Fibroblast of lung (primary cell): ENCODE measurements at regions not wholly inside any gene's neighbourhood (a gene's known extent, or its start where the extent isn't known, plus 50 kb on each side); places are given as distances from the start of the nearest gene placed in this dataset.

Experiments used
- DNase-seq, 2 donors: peaks; one replicate each; pipeline versions ENCODE4 v3.0.0 to v3.0.0-alpha.2; 2010; ENCODE audit warnings: low read depth in 2 of 2
- H2AFZ ChIP-seq: 2 replicates; pipeline ENCODE4 v1.5.1; 2012; ENCODE audit warnings: low read length, control low read depth, inconsistent platforms
- H3K27ac ChIP-seq: 2 replicates; pipeline ENCODE4 v1.5.1; 2011; ENCODE audit warnings: low read length, control low read depth; ENCODE audit not compliant: insufficient read depth
- H3K27me3 ChIP-seq: 2 replicates; pipeline ENCODE4 v1.5.1; 2011; ENCODE audit warnings: mild to moderate bottlenecking, low read length; ENCODE audit not compliant: control insufficient read depth, insufficient read depth
- H3K36me3 ChIP-seq: 2 replicates; pipeline ENCODE4 v1.5.1; 2011; ENCODE audit warnings: low read length; ENCODE audit not compliant: control insufficient read depth, insufficient read depth
- H3K4me1 ChIP-seq: 2 replicates; pipeline ENCODE4 v1.5.1; 2011; ENCODE audit warnings: low read length; ENCODE audit not compliant: control insufficient read depth, insufficient read depth; ENCODE audit errors: extremely low read depth
- H3K4me2 ChIP-seq: 2 replicates; pipeline ENCODE4 v1.5.1; 2011; ENCODE audit warnings: low read length, control low read depth; ENCODE audit not compliant: insufficient read depth; ENCODE audit errors: extremely low read depth
- H3K4me3 ChIP-seq, 4 experiments: fragments of 200-600 bp in 1 of 4; sonication (generic) in 1 of 4; replicated peaks in 1 of 4; 2 replicates each; pipeline ENCODE4 v1.5.1; 2011 to 2016; ENCODE audit warnings: low read length in 4 of 4, low read depth in 3 of 4, mild to moderate bottlenecking in 3 of 4, control low read depth in 2 of 4, inconsistent platforms in 1 of 4, mixed read lengths in 1 of 4; ENCODE audit not compliant: insufficient read depth in 1 of 4; ENCODE audit errors: control extremely low read depth in 1 of 4
- H3K79me2 ChIP-seq: 2 replicates; pipeline ENCODE4 v1.5.1; 2012; ENCODE audit warnings: mild to moderate bottlenecking, low read length, inconsistent platforms; ENCODE audit not compliant: control insufficient read depth, insufficient read depth
- H3K9ac ChIP-seq: 2 replicates; pipeline ENCODE4 v1.5.1; 2011; ENCODE audit warnings: mild to moderate bottlenecking, low read length, control low read depth; ENCODE audit not compliant: insufficient read depth
- H3K9me3 ChIP-seq: 2 replicates; pipeline ENCODE4 v1.5.1; 2012; ENCODE audit warnings: low read depth, low read length; ENCODE audit not compliant: control insufficient read depth, insufficient read depth
- H4K20me1 ChIP-seq: 2 replicates; pipeline ENCODE4 v1.5.1; 2011; ENCODE audit warnings: low read length; ENCODE audit not compliant: control insufficient read depth, insufficient read depth; ENCODE audit errors: extremely low read depth
- CTCF ChIP-seq, 2 donors: IDR thresholded peaks in 1 of 2; conservative IDR thresholded peaks in 1 of 2; 1 replicate in 1 of 2; 2 replicates in 1 of 2; pipeline ENCODE4 v1.5.1; 2011 to 2012; ENCODE audit warnings: low read length in 2 of 2, control low read depth in 1 of 2, inconsistent platforms in 1 of 2, low read depth in 1 of 2, mild to moderate bottlenecking in 1 of 2
- EZH2 ChIP-seq: IDR thresholded peaks from 2 replicates; pipeline ENCODE4 v1.5.1; 2012; ENCODE audit warnings: low read length, control low read depth, mild to moderate bottlenecking; ENCODE audit errors: missing control alignments

GRCh38 chr11:91686700-91687099 lies 537.9 kb upstream of the FAT3 start:
- H2AFZ ChIP-seq, result no peak overlapping the region
- no peak overlapping the region for H3K9ac ChIP-seq
- H3K4me3 ChIP-seq, result no peak overlapping the region
- no peaks in the 10 kb centered on the region for H3K4me1 ChIP-seq
- no peak for DNase-seq
- no peak overlapping the region for H3K27ac ChIP-seq
- no peak overlapping the region for H3K4me2 ChIP-seq
- no peaks in the 10 kb centered on the region for H3K79me2 ChIP-seq
- H3K9me3 ChIP-seq, result no peaks in the 10 kb centered on the region
- TF ChIP-seq CTCF (conservative IDR thresholded peaks at IDR 0.05 in 1 of 2, IDR thresholded peaks at IDR 0.05 in 1 of 2; ENCODE audit: low read depth in 1 of 2, low read length in 2 of 2), result no peak
- TF ChIP-seq EZH2, result no peak
- no peaks in the 10 kb centered on the region for H4K20me1 ChIP-seq
- no peaks in the 10 kb centered on the region for H3K27me3 ChIP-seq
- no peaks in the 10 kb centered on the region for H3K36me3 ChIP-seq

GRCh38 chr11:91686281-91686680 lies 538.3 kb upstream of the FAT3 start:
- H2AFZ ChIP-seq, result no peak overlapping the region
- no peaks in the 10 kb centered on the region for H3K4me1 ChIP-seq
- no peaks in the 10 kb centered on the region for H3K79me2 ChIP-seq
- no peak overlapping the region for H3K27ac ChIP-seq
- no peaks in the 10 kb centered on the region for H3K9me3 ChIP-seq
- no peaks in the 10 kb centered on the region for H4K20me1 ChIP-seq
- no peak for DNase-seq
- H3K27me3 ChIP-seq, result no peaks in the 10 kb centered on the region
- TF ChIP-seq CTCF (conservative IDR thresholded peaks at IDR 0.05 in 1 of 2, IDR thresholded peaks at IDR 0.05 in 1 of 2; ENCODE audit: low read depth in 1 of 2, low read length in 2 of 2) (no peak), EZH2 (no peak)
- H3K4me2 ChIP-seq, result no peak overlapping the region
- no peak overlapping the region for H3K9ac ChIP-seq
- no peaks in the 10 kb centered on the region for H3K36me3 ChIP-seq
- no peak overlapping the region for H3K4me3 ChIP-seq

GRCh38 chr11:91673705-91674104 lies 550.9 kb upstream of the FAT3 start:
- DNase-seq, result no peak
- no peaks in the 10 kb centered on the region for H4K20me1 ChIP-seq
- H2AFZ ChIP-seq, result no peak overlapping the region
- H3K4me2 ChIP-seq, result no peak overlapping the region
- H3K9ac ChIP-seq, result no peak overlapping the region
- H3K9me3 ChIP-seq, result no peaks in the 10 kb centered on the region
- TF ChIP-seq CTCF (conservative IDR thresholded peaks at IDR 0.05 in 1 of 2, IDR thresholded peaks at IDR 0.05 in 1 of 2; ENCODE audit: low read depth in 1 of 2, low read length in 2 of 2) (no peak), EZH2 (no peak)
- no peak overlapping the region for H3K4me3 ChIP-seq
- no peaks in the 10 kb centered on the region for H3K36me3 ChIP-seq
- no peaks in the 10 kb centered on the region for H3K4me1 ChIP-seq
- no peak overlapping the region for H3K27ac ChIP-seq
- no peaks in the 10 kb centered on the region for H3K79me2 ChIP-seq
- no peaks in the 10 kb centered on the region for H3K27me3 ChIP-seq
